SK-N-SH (cell line): ENCODE measurements at regions not wholly inside any gene's neighbourhood (a gene's known extent, or its start where the extent isn't known, plus 50 kb on each side); places are given as distances from the start of the nearest gene placed in this dataset.

ENCODE experiments used
- CTCF ChIA-PET: fragments of 300-600, 350-600 bp; formaldehyde crosslinking; extraction: SDS; loops from one replicate; lab custom pipeline; 2021; lab: Yijun Ruan, JAX
- POLR2A ChIA-PET: fragments of 350-600 bp; sonication (Branson Sonifier 250); formaldehyde crosslinking; extraction: SDS; loops from one replicate; lab custom pipeline; 2020; ENCODE audit warnings: antibody characterized with exemption, inconsistent platforms; lab: Yijun Ruan, JAX
- DNase-seq: peaks from one replicate; pipeline ENCODE4 v3.0.0; 2012
- H2AFZ ChIP-seq: fragments of 200-600 bp; sonication (generic); 2 replicates; pipeline ENCODE4 v1.8.1; 2016; ENCODE audit warnings: antibody characterized with exemption, mild to moderate bottlenecking, low read depth
- H3F3A ChIP-seq: fragments of 200-600 bp; sonication (generic); replicated peaks from 2 replicates; pipeline ENCODE3; 2016; ENCODE audit warnings: antibody characterized with exemption, mild to moderate bottlenecking; ENCODE audit not compliant: insufficient read depth
- H3K27ac ChIP-seq, 2 experiments: fragments of 200-500 bp in 1 of 2; fragments of 200-600 bp in 1 of 2; sonication (Bioruptor generic) in 1 of 2; sonication (generic), shearing (Covaris generic) in 1 of 2; 2 replicates each; pipeline versions ENCODE4 v1.5.1 to v1.6.1; 2014 to 2016; ENCODE audit warnings: low read depth in 2 of 2, inconsistent platforms in 1 of 2, low read length in 1 of 2, mild to moderate bottlenecking in 1 of 2, mixed read lengths in 1 of 2
- H3K27me3 ChIP-seq: fragments of 200-600 bp; sonication (generic), shearing (Covaris generic); 2 replicates; pipeline ENCODE4 v1.6.1; 2016; ENCODE audit warnings: mixed run types; ENCODE audit not compliant: insufficient read depth
- H3K36me3 ChIP-seq, 2 experiments: fragments of 200-500 bp in 1 of 2; fragments of 200-600 bp in 1 of 2; sonication (Bioruptor generic) in 1 of 2; sonication (generic) in 1 of 2; replicated peaks in 1 of 2; 2 replicates each; pipeline versions ENCODE3 to v1.5.1; 2014 to 2016; ENCODE audit warnings: low read length in 1 of 2, mild to moderate bottlenecking in 1 of 2; ENCODE audit not compliant: insufficient read depth in 2 of 2, control insufficient read depth in 1 of 2
- H3K4me1 ChIP-seq, 2 experiments: fragments of 200-500 bp in 1 of 2; fragments of 200-600 bp in 1 of 2; sonication (Bioruptor generic) in 1 of 2; sonication (generic), shearing (Covaris generic) in 1 of 2; 2 replicates each; pipeline versions ENCODE4 v1.5.1 to v1.6.1; 2014 to 2016; ENCODE audit warnings: low read depth in 1 of 2, low read length in 1 of 2, mixed run types in 1 of 2; ENCODE audit not compliant: insufficient read depth in 2 of 2, control insufficient read depth in 1 of 2
- H3K4me2 ChIP-seq: fragments of 200-600 bp; sonication (generic), shearing (Covaris generic); 2 replicates; pipeline ENCODE4 v1.6.1; 2017; ENCODE audit warnings: mixed run types
- H3K4me3 ChIP-seq, 2 experiments: fragments of 200-500 bp in 1 of 2; fragments of 200-600 bp in 1 of 2; sonication (Bioruptor generic) in 1 of 2; sonication (generic), shearing (Covaris generic) in 1 of 2; 2 replicates each; pipeline versions ENCODE4 v1.5.1 to v1.8.1; 2014 to 2016; ENCODE audit warnings: low read depth in 2 of 2, inconsistent platforms in 1 of 2, low read length in 1 of 2, mild to moderate bottlenecking in 1 of 2, mixed read lengths in 1 of 2, moderate library complexity in 1 of 2
- H3K79me2 ChIP-seq: fragments of 200-600 bp; sonication (generic); 2 replicates; pipeline ENCODE4 v1.8.1; 2017; ENCODE audit warnings: mild to moderate bottlenecking; ENCODE audit not compliant: insufficient read depth
- H3K9ac ChIP-seq: fragments of 200-600 bp; sonication (generic); 2 replicates; pipeline ENCODE4 v1.6.1; 2017; ENCODE audit warnings: mixed run types
- H3K9me2 ChIP-seq: fragments of 200-600 bp; sonication (generic); 2 replicates; pipeline ENCODE4 v1.6.1; 2017; ENCODE audit warnings: mixed run types
- H3K9me3 ChIP-seq: fragments of 200-600 bp; sonication (generic); 2 replicates; pipeline ENCODE4 v1.6.1; 2017; ENCODE audit warnings: mixed run types, mild to moderate bottlenecking, moderate library complexity
- H4K20me1 ChIP-seq: fragments of 200-600 bp; sonication (generic); 2 replicates; pipeline ENCODE4 v1.6.1; 2017; ENCODE audit warnings: mild to moderate bottlenecking, mixed run types; ENCODE audit not compliant: insufficient read depth
- EP300 ChIP-seq, 2 experiments: IDR thresholded peaks; 2 replicates each; pipeline versions ENCODE4 v1.4.0 to v1.6.1; 2012; ENCODE audit warnings: borderline replicate concordance in 1 of 2, low read depth in 1 of 2, low read length in 1 of 2
- EZH2phosphoT487 ChIP-seq: fragments of 200-600 bp; sonication (generic); IDR thresholded peaks from 2 replicates; pipeline ENCODE4 v1.6.1; 2017; ENCODE audit warnings: low read depth, mixed run types, mild to moderate bottlenecking, antibody characterized with exemption, moderate library complexity, borderline replicate concordance
- FOSL2 ChIP-seq: IDR thresholded peaks from 2 replicates; pipeline ENCODE4 v1.4.0; 2012; ENCODE audit warnings: low read depth, mild to moderate bottlenecking, moderate library complexity, borderline replicate concordance
- FOXJ3 ChIP-seq: sonication (generic); formaldehyde crosslinking; IDR thresholded peaks from 2 replicates; pipeline ENCODE4 v1.5.1; 2020; ENCODE audit warnings: mild to moderate bottlenecking, missing genetic modification reagents
- GABPA ChIP-seq: IDR thresholded peaks from 2 replicates; pipeline ENCODE4 v1.4.0; 2012; ENCODE audit warnings: low read depth, mild to moderate bottlenecking
- GATA2 ChIP-seq: sonication (generic); formaldehyde crosslinking; IDR thresholded peaks from 2 replicates; pipeline ENCODE4 v1.5.0; 2020; ENCODE audit warnings: mild to moderate bottlenecking, missing genetic modification reagents
- JUND ChIP-seq: IDR thresholded peaks from 2 replicates; pipeline ENCODE4 v1.4.0; 2012
- MXI1 ChIP-seq: IDR thresholded peaks from 2 replicates; pipeline ENCODE4 v1.6.1; 2012; ENCODE audit warnings: mild to moderate bottlenecking, low read depth, low read length, improper control_type of control experiment
- NFIC ChIP-seq: IDR thresholded peaks from 2 replicates; pipeline ENCODE4 v1.4.0; 2012; ENCODE audit warnings: borderline replicate concordance
- NRF1 ChIP-seq: IDR thresholded peaks from 2 replicates; pipeline ENCODE4 v1.6.1; 2012; ENCODE audit warnings: low read depth, mild to moderate bottlenecking, low read length
- RXRA ChIP-seq: IDR thresholded peaks from 2 replicates; pipeline ENCODE4 v1.4.0; 2012; ENCODE audit warnings: low read depth, mild to moderate bottlenecking, borderline replicate concordance
- SIN3A ChIP-seq: IDR thresholded peaks from 2 replicates; pipeline ENCODE4 v1.6.1; 2012; ENCODE audit warnings: low read depth, mild to moderate bottlenecking, low read length, moderate library complexity, borderline replicate concordance
- TAF1 ChIP-seq: IDR thresholded peaks from 2 replicates; pipeline ENCODE4 v1.6.1; 2012; ENCODE audit warnings: low read depth, mild to moderate bottlenecking, low read length, moderate library complexity, borderline replicate concordance
- TCF12 ChIP-seq: IDR thresholded peaks from 2 replicates; pipeline ENCODE4 v1.4.0; 2012
- YY1 ChIP-seq: IDR thresholded peaks from 2 replicates; pipeline ENCODE4 v1.4.0; 2012; ENCODE audit warnings: low read depth, mild to moderate bottlenecking
- WGBS: methylation state at CpG from one replicate; pipeline ENCODE4 v1.1.6; 2017; ENCODE audit warnings: low lambda C conversion rate; 5-methylcytosine and 5-hydroxymethylcytosine counted together
- TF ChIP-seq, protein P1 (sequence below): fragments of 200-600 bp; sonication (generic); IDR thresholded peaks from 2 replicates; pipeline ENCODE4 v1.6.1; 2017; ENCODE audit warnings: antibody characterized with exemption, mild to moderate bottlenecking, moderate library complexity
- TF ChIP-seq, protein P2 (sequence below): fragments of 150-350 bp; IDR thresholded peaks from 2 replicates; pipeline ENCODE4 v1.6.1; 2017; ENCODE audit warnings: antibody characterized with exemption, low read length, low read depth, borderline replicate concordance
- TF ChIP-seq, protein P3 (sequence below): IDR thresholded peaks from 2 replicates; pipeline ENCODE4; 2012

DNA sequence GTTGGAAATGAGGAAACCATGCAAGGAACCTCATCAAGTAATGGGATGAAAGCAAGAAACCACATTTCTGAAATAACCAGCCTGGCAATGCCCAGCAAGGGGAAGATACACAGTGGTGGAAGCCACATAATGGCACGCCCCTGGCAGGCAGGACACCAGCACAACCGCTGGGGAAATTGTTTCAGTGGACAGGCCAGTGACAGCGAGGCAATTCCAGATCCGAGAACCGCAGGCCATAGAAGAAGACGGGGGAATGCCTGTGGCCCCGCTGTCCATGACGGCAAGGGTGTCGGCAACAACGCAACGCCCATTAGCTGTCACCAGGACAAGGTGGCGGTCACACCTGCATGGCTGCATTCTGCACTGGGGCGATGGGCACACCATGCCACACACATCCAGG, 1389.6 kb downstream of the BRD1 start:
- Histone ChIP-seq H2AFZ (no peak overlapping the region), H3K79me2 (no peaks in the 10 kb centered on the region), H3K27me3 (no peaks in the 10 kb centered on the region; the same call in 1 of the 2 replicates), H3K9ac (no peak overlapping the region), H3K36me3 (no peaks in the 10 kb centered on the region), H3K9me2 (no peaks in the 10 kb centered on the region), H3K27ac (no peak overlapping the region), H3K9me3 (no peaks in the 10 kb centered on the region), H3K4me1 (no peaks in the 10 kb centered on the region), H3K4me3 (no peak overlapping the region), H4K20me1 (no peaks in the 10 kb centered on the region), H3F3A (no peaks in the 10 kb centered on the region), H3K4me2 (no peak overlapping the region)
- TF ChIP-seq EZH2phosphoT487 = no peak
- TF ChIP-seq TAF1 = no peak
- TF ChIP-seq FOSL2 = no peak
- no peak for TF ChIP-seq MXI1
- no peak for TF ChIP-seq FOXJ3 (CRISPR knock-in tag)
- no peak for TF ChIP-seq TCF12
- TF ChIP-seq, protein P1, sequence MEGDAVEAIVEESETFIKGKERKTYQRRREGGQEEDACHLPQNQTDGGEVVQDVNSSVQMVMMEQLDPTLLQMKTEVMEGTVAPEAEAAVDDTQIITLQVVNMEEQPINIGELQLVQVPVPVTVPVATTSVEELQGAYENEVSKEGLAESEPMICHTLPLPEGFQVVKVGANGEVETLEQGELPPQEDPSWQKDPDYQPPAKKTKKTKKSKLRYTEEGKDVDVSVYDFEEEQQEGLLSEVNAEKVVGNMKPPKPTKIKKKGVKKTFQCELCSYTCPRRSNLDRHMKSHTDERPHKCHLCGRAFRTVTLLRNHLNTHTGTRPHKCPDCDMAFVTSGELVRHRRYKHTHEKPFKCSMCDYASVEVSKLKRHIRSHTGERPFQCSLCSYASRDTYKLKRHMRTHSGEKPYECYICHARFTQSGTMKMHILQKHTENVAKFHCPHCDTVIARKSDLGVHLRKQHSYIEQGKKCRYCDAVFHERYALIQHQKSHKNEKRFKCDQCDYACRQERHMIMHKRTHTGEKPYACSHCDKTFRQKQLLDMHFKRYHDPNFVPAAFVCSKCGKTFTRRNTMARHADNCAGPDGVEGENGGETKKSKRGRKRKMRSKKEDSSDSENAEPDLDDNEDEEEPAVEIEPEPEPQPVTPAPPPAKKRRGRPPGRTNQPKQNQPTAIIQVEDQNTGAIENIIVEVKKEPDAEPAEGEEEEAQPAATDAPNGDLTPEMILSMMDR = no peak
- TF ChIP-seq NFIC = no peak
- 15% methylated on average over 13 of the region's 13 CpGs for WGBS
- POLR2A ChIA-PET = no interaction called here
- CTCF ChIA-PET = no interaction called here
- no peak for DNase-seq

DNA sequence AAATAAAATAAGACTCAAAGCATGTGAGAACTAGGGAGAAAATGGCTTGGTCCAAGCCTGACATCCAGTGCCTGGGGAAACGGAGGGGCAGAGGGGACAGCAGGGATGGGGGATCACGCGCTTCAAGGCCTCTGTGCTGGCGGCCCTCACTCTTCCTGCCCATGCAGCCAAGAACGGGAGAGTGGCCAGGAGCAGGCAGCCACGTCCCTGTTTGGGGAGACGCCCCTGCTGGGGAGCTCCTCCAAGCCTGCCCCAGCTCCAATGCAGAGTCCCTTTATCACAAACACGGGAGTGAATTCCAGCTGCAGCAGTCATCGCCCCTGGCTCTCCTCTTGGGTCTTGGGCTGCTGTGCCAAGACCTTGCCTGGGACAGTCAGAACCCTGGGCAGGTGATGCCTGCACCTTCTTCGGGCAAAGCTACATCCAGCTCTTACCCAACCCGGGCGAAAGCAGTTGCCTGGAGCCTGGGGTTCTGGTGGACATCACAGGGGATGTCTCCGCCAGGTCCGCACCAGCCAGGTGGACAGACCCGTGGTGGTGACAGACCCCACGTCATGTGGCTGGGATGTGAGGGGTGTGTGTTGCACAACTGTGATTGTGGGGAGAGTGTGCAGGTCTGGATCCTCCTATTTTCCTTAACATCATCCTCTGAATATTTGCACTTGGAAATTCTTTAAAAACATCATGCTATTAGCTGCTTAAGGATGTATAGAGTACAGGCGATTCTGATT, 1391.3 kb downstream of the BRD1 start:
- H3F3A ChIP-seq = no peaks in the 10 kb centered on the region
- no peak overlapping the region for H3K4me2 ChIP-seq
- TF ChIP-seq GATA2 (CRISPR knock-in tag) (no peak), GABPA (no peak), EP300 (IDR thresholded peaks at IDR 0.05; ENCODE audit: borderline replicate concordance in 1 of 2, low read depth in 1 of 2, low read length in 1 of 2) (no peak), NRF1 (no peak), SIN3A (no peak), RXRA (no peak), JUND (no peak), YY1 (no peak)
- TF ChIP-seq, protein P2, sequence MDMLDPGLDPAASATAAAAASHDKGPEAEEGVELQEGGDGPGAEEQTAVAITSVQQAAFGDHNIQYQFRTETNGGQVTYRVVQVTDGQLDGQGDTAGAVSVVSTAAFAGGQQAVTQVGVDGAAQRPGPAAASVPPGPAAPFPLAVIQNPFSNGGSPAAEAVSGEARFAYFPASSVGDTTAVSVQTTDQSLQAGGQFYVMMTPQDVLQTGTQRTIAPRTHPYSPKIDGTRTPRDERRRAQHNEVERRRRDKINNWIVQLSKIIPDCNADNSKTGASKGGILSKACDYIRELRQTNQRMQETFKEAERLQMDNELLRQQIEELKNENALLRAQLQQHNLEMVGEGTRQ = no peak
- TF ChIP-seq, protein P3, sequence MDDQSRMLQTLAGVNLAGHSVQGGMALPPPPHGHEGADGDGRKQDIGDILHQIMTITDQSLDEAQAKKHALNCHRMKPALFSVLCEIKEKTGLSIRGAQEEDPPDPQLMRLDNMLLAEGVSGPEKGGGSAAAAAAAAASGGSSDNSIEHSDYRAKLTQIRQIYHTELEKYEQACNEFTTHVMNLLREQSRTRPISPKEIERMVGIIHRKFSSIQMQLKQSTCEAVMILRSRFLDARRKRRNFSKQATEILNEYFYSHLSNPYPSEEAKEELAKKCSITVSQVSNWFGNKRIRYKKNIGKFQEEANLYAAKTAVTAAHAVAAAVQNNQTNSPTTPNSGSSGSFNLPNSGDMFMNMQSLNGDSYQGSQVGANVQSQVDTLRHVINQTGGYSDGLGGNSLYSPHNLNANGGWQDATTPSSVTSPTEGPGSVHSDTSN = no peak
- no peaks in the 10 kb centered on the region for H4K20me1 ChIP-seq
- no peaks in the 10 kb centered on the region for H3K9me2 ChIP-seq
- H3K79me2 ChIP-seq = no peaks in the 10 kb centered on the region
- no peaks in the 10 kb centered on the region; the same call in 1 of the 2 replicates for H3K27me3 ChIP-seq
- no peak overlapping the region for H3K4me3 ChIP-seq
- no peaks in the 10 kb centered on the region for H3K36me3 ChIP-seq
- CTCF ChIA-PET = no interaction called here
- H2AFZ ChIP-seq = no peak overlapping the region
- H3K27ac ChIP-seq = no peak overlapping the region
- H3K4me1 ChIP-seq = no peaks in the 10 kb centered on the region
- DNase-seq = no peak
- no peaks in the 10 kb centered on the region for H3K9me3 ChIP-seq
- WGBS = 34% methylated on average over 13 of the region's 17 CpGs
- H3K9ac ChIP-seq = no peak overlapping the region
- POLR2A ChIA-PET = no interaction called here
